Neural cell (in vitro differentiated cells): ENCODE measurements at regions not wholly inside any gene's neighbourhood (a gene's known extent, or its start where the extent isn't known, plus 50 kb on each side); places are given as distances from the start of the nearest gene placed in this dataset.

Experiments used
- EP300 ChIP-seq: fragments of 450-650 bp; conservative IDR thresholded peaks from 2 replicates; pipeline ENCODE4 v1.6.1; 2014; ENCODE audit warnings: antibody characterized with exemption, mild to moderate bottlenecking, moderate library complexity; ENCODE audit not compliant: poor library complexity, severe bottlenecking
- TAF1 ChIP-seq: IDR thresholded peaks from 2 replicates; pipeline ENCODE4 v1.6.1; 2012; ENCODE audit warnings: low read depth
- TF ChIP-seq, protein P1 (sequence below): fragments of 450-650 bp; IDR thresholded peaks from 2 replicates; pipeline ENCODE4 v1.5.1; 2014; ENCODE audit warnings: antibody characterized with exemption, mild to moderate bottlenecking, moderate library complexity; ENCODE audit not compliant: poor library complexity, severe bottlenecking
- TF ChIP-seq, protein P2 (sequence below): IDR thresholded peaks from 2 replicates; pipeline ENCODE4 v1.6.1; 2012; ENCODE audit warnings: borderline replicate concordance

DNA sequence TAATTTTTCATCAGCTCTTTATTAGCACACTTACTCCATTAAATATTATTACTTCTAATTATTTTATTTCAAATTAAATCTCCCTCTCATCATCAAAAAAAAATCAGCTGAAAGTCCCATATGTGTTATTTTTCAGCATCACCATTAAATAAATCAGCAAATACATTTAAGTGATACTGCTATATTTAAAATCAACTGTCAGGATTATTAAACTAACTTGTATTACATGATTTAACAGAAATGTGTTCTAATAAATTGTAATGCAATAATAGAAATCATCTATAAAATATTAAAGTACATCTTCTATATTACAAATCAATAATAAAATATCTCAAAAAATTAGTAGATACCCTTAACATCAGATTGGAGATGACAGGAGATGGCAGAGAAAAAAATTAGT lies 538.6 kb upstream of the MIR17HG start:
- TF ChIP-seq, protein P1, sequence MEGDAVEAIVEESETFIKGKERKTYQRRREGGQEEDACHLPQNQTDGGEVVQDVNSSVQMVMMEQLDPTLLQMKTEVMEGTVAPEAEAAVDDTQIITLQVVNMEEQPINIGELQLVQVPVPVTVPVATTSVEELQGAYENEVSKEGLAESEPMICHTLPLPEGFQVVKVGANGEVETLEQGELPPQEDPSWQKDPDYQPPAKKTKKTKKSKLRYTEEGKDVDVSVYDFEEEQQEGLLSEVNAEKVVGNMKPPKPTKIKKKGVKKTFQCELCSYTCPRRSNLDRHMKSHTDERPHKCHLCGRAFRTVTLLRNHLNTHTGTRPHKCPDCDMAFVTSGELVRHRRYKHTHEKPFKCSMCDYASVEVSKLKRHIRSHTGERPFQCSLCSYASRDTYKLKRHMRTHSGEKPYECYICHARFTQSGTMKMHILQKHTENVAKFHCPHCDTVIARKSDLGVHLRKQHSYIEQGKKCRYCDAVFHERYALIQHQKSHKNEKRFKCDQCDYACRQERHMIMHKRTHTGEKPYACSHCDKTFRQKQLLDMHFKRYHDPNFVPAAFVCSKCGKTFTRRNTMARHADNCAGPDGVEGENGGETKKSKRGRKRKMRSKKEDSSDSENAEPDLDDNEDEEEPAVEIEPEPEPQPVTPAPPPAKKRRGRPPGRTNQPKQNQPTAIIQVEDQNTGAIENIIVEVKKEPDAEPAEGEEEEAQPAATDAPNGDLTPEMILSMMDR = no peak
- TF ChIP-seq TAF1 (no peak), EP300 (no peak)
- TF ChIP-seq, protein P2, sequence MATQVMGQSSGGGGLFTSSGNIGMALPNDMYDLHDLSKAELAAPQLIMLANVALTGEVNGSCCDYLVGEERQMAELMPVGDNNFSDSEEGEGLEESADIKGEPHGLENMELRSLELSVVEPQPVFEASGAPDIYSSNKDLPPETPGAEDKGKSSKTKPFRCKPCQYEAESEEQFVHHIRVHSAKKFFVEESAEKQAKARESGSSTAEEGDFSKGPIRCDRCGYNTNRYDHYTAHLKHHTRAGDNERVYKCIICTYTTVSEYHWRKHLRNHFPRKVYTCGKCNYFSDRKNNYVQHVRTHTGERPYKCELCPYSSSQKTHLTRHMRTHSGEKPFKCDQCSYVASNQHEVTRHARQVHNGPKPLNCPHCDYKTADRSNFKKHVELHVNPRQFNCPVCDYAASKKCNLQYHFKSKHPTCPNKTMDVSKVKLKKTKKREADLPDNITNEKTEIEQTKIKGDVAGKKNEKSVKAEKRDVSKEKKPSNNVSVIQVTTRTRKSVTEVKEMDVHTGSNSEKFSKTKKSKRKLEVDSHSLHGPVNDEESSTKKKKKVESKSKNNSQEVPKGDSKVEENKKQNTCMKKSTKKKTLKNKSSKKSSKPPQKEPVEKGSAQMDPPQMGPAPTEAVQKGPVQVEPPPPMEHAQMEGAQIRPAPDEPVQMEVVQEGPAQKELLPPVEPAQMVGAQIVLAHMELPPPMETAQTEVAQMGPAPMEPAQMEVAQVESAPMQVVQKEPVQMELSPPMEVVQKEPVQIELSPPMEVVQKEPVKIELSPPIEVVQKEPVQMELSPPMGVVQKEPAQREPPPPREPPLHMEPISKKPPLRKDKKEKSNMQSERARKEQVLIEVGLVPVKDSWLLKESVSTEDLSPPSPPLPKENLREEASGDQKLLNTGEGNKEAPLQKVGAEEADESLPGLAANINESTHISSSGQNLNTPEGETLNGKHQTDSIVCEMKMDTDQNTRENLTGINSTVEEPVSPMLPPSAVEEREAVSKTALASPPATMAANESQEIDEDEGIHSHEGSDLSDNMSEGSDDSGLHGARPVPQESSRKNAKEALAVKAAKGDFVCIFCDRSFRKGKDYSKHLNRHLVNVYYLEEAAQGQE = no peak
